Keratinocyte (primary cell): ENCODE measurements at regions not wholly inside any gene's neighbourhood (a gene's known extent, or its start where the extent isn't known, plus 50 kb on each side); places are given as distances from the start of the nearest gene placed in this dataset.

Experiments
- DNase-seq: peaks from one replicate; pipeline ENCODE4 v3.0.0-alpha.2; 2011; ENCODE audit warnings: low read depth, missing footprints, low spot score
- FAIRE-seq: peaks from 2 replicates; lab custom pipeline; 2011; peaks lifted over from hg19 to GRCh38; lab: Jason Lieb, UNC
- H2AFZ ChIP-seq: 2 replicates; pipeline ENCODE4 v1.6.0; 2012; ENCODE audit warnings: low read length, control low read depth, inconsistent platforms; ENCODE audit not compliant: control insufficient read depth
- H3K27ac ChIP-seq: 2 replicates; pipeline ENCODE4 v1.5.1; 2011; ENCODE audit warnings: low read length; ENCODE audit not compliant: control insufficient read depth, insufficient read depth
- H3K27me3 ChIP-seq: 3 replicates; pipeline ENCODE4 v1.6.0; 2011; ENCODE audit warnings: low read length; ENCODE audit not compliant: control insufficient read depth, insufficient read depth; ENCODE audit errors: extremely low read depth
- H3K36me3 ChIP-seq, 2 experiments: 2 replicates in 1 of 2; 3 replicates in 1 of 2; pipeline ENCODE4 v1.5.1; 2011; ENCODE audit warnings: low read length in 2 of 2, mild to moderate bottlenecking in 1 of 2; ENCODE audit not compliant: control insufficient read depth in 2 of 2, insufficient read depth in 2 of 2; ENCODE audit errors: extremely low read depth in 1 of 2
- H3K4me1 ChIP-seq: 3 replicates; pipeline ENCODE4 v1.5.1; 2011; ENCODE audit warnings: low read length; ENCODE audit not compliant: control insufficient read depth, insufficient read depth; ENCODE audit errors: extremely low read depth
- H3K4me2 ChIP-seq: 3 replicates; pipeline ENCODE4 v1.6.0; 2011; ENCODE audit warnings: low read depth, low read length; ENCODE audit not compliant: control insufficient read depth, insufficient read depth; ENCODE audit errors: extremely low read depth
- H3K4me3 ChIP-seq, 3 experiments: fragments of 200-600 bp in 1 of 3; sonication (generic) in 1 of 3; 2 replicates in 2 of 3; 3 replicates in 1 of 3; pipeline ENCODE4 v1.5.1; 2011 to 2016; ENCODE audit warnings: low read length in 3 of 3, mild to moderate bottlenecking in 3 of 3, control low read depth in 2 of 3, inconsistent platforms in 1 of 3, low read depth in 1 of 3, mixed read lengths in 1 of 3, mixed run types in 1 of 3, moderate library complexity in 1 of 3; ENCODE audit not compliant: control insufficient read depth in 2 of 3, insufficient read depth in 2 of 3; ENCODE audit errors: extremely low read depth in 1 of 3
- H3K79me2 ChIP-seq: 2 replicates; pipeline ENCODE4 v1.6.0; 2012; ENCODE audit warnings: low read length; ENCODE audit not compliant: control insufficient read depth, insufficient read depth
- H3K9ac ChIP-seq: 3 replicates; pipeline ENCODE4 v1.6.0; 2011; ENCODE audit warnings: low read length; ENCODE audit not compliant: control insufficient read depth, insufficient read depth; ENCODE audit errors: extremely low read depth
- H3K9me1 ChIP-seq: 3 replicates; pipeline ENCODE4 v1.6.0; 2011; ENCODE audit warnings: low read length; ENCODE audit not compliant: control insufficient read depth, insufficient read depth; ENCODE audit errors: extremely low read depth
- H3K9me3 ChIP-seq: 2 replicates; pipeline ENCODE4 v1.5.1; 2012; ENCODE audit warnings: low read depth, low read length; ENCODE audit not compliant: control insufficient read depth
- H4K20me1 ChIP-seq: 3 replicates; pipeline ENCODE4 v1.6.0; 2011; ENCODE audit warnings: low read length; ENCODE audit not compliant: control insufficient read depth, insufficient read depth; ENCODE audit errors: extremely low read depth
- CTCF ChIP-seq, 3 experiments: IDR thresholded peaks in 1 of 3; conservative IDR thresholded peaks in 1 of 3; optimal IDR thresholded peaks in 1 of 3; 2 replicates in 2 of 3; 3 replicates in 1 of 3; pipeline versions ENCODE3 to v1.5.1; 2011; ENCODE audit warnings: low read length in 3 of 3, mild to moderate bottlenecking in 3 of 3, moderate library complexity in 2 of 3, control low read depth in 1 of 3, inconsistent platforms in 1 of 3; ENCODE audit not compliant: insufficient read depth in 2 of 3; ENCODE audit errors: extremely low read depth in 1 of 3
- EZH2 ChIP-seq: IDR thresholded peaks from one replicate; pipeline ENCODE4 v1.6.1; 2012; ENCODE audit warnings: inconsistent platforms, mild to moderate bottlenecking, low read length, moderate library complexity
- dilution Hi-C: fragments of 300-500 bp; cut with MboI; formaldehyde crosslinking; loops from one replicate; pipeline ENCODE4 v1.7.0; 2020; ENCODE audit warnings: low sequenced_read_pairs; ENCODE audit not compliant: extremely low pct_ligation_motif_present

DNA sequence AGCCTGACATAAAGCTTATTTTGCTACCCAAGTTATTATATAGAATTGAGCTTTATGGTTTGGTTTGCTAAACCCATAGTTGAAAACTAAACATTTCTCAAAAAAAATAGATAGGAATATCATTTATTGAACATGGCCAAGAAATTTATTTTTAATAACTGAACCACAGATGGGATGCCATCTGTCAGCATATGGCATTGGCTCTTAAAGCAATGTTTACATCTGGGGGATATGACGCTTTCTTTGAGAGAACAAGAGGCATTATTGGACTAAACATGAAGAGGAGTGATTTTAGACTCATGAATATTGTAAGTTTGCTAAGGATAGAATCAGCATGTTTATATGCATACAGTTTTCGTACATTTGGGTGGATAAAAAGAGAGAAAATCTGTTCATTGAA lies 132.6 kb upstream of the SLIT2 start:
- H3K4me2 ChIP-seq: no peak overlapping the region
- H4K20me1 ChIP-seq: no peaks in the 10 kb centered on the region
- no peak overlapping the region for H3K4me3 ChIP-seq
- H3K4me1 ChIP-seq: no peaks in the 10 kb centered on the region
- no peak overlapping the region for H3K27ac ChIP-seq
- DNase-seq: no peak
- no peak overlapping the region for H3K9ac ChIP-seq
- H3K9me3 ChIP-seq: no peaks in the 10 kb centered on the region
- dilution Hi-C loops: no loop called here
- H2AFZ ChIP-seq: no peak overlapping the region
- H3K9me1 ChIP-seq: no peaks in the 10 kb centered on the region
- no peak for FAIRE-seq
- no peak for TF ChIP-seq EZH2
- TF ChIP-seq CTCF (optimal IDR thresholded peaks at IDR 0.05 in 1 of 3, IDR thresholded peaks at IDR 0.05 in 1 of 3, conservative IDR thresholded peaks at IDR 0.05 in 1 of 3; ENCODE audit: extremely low read depth in 1 of 3, insufficient read depth in 2 of 3, low read length in 3 of 3): no peak
- no peaks in the 10 kb centered on the region for H3K27me3 ChIP-seq
- H3K36me3 ChIP-seq: no peaks in the 10 kb centered on the region
- no peaks in the 10 kb centered on the region for H3K79me2 ChIP-seq

DNA sequence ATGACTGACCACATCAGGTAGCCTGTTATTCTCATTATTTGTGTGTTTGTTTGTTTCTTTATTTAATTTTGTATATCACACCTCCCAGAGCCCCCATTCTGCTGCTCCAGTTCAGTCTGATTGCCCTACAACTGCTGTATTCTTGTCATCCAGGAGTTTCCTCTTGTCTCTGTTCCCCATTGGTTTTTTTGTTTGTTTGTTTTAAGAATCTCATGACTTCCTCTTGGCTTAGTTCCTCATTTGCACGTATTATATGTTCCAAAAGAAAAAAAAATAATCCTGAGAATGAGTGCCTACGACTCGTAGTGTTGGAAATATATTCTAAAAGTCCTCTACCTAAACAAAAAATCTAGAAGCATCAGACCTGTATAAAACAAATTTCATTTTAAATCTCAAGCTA lies 142.3 kb upstream of the SLIT2 start:
- TF ChIP-seq CTCF (optimal IDR thresholded peaks at IDR 0.05 in 1 of 3, IDR thresholded peaks at IDR 0.05 in 1 of 3, conservative IDR thresholded peaks at IDR 0.05 in 1 of 3; ENCODE audit: extremely low read depth in 1 of 3, insufficient read depth in 2 of 3, low read length in 3 of 3) (no peak), EZH2 (no peak)
- FAIRE-seq: no peak
- Histone ChIP-seq H3K9me1 (no peaks in the 10 kb centered on the region), H3K79me2 (no peaks in the 10 kb centered on the region), H3K4me3 (no peak overlapping the region), H3K4me1 (no peaks in the 10 kb centered on the region), H3K4me2 (no peak overlapping the region), H3K9ac (no peak overlapping the region), H3K27ac (no peak overlapping the region), H4K20me1 (no peaks in the 10 kb centered on the region), H2AFZ (no peak overlapping the region), H3K27me3 (no peaks in the 10 kb centered on the region), H3K36me3 (no peaks in the 10 kb centered on the region), H3K9me3 (no peaks in the 10 kb centered on the region)
- dilution Hi-C loops: no loop called here
- DNase-seq: no peak
